ENCODE measurements at regions not wholly inside any gene's neighbourhood (a gene's known extent, or its start where the extent isn't known, plus 50 kb on each side); places are given as distances from the start of the nearest gene placed in this dataset.

GRCh38 chr1:114289824-114290223 lies 136.2 kb upstream of the SYT6 start:
- POLR2A ChIA-PET = no interaction called here
- 95% methylated on average over 5 of the region's 8 CpGs for WGBS (ENCODE audit: insufficient coverage)
- H3K9me3 ChIP-seq (ENCODE audit: control extremely low read depth in 1 of 5, control insufficient read depth in 4 of 5, insufficient read depth in 2 of 5, low read depth in 1 of 5, low read length in 4 of 5) = no peaks in the 10 kb centered on the region
- H3K27me3 ChIP-seq (replicated peaks in 2 of 5; ENCODE audit: control insufficient read depth in 4 of 5, insufficient read depth in 5 of 5, low read length in 4 of 5) = peaks cover 0 to 2% (median 0%) of the 10 kb centered on the region in 5 experiments
- no peak overlapping the region for H3K27ac ChIP-seq (ENCODE audit: insufficient read depth in 1 of 2, low read depth in 1 of 2, low read length in 2 of 2, poor library complexity in 1 of 2, severe bottlenecking in 2 of 2)
- CTCF ChIA-PET = interaction anchor here (1.2 kb wide), 1 partner anchor 48 kb away, joined by 3 read pairs; no protein-coding TSS in a partner anchor
- no peaks in the 10 kb centered on the region for H3K4me1 ChIP-seq (ENCODE audit: control extremely low read depth in 1 of 4, control insufficient read depth in 4 of 4, insufficient read depth in 4 of 4, low read length in 3 of 4)
- H3K36me3 ChIP-seq (ENCODE audit: control insufficient read depth in 4 of 4, insufficient read depth in 4 of 4, low read length in 3 of 4) = no peaks in the 10 kb centered on the region
- no peak for DNase-seq
- no peak overlapping the region for H3K4me3 ChIP-seq (ENCODE audit: control insufficient read depth in 1 of 7, extremely low read depth in 1 of 7, insufficient read depth in 4 of 7, low read depth in 2 of 7, low read length in 6 of 7)

- ChIA-PET POLR2A (no interaction called here), CTCF (interaction anchor here (1.2 kb wide), 1 partner anchor 49 kb away, joined by 3 read pairs; no protein-coding TSS in a partner anchor)
- 93% methylated on average over 5 of the region's 9 CpGs for WGBS (ENCODE audit: insufficient coverage)
- no peak overlapping the region for H3K27ac ChIP-seq (ENCODE audit: insufficient read depth in 1 of 2, low read depth in 1 of 2, low read length in 2 of 2, poor library complexity in 1 of 2, severe bottlenecking in 2 of 2)
- no peaks in the 10 kb centered on the region for H3K9me3 ChIP-seq (ENCODE audit: control extremely low read depth in 1 of 5, control insufficient read depth in 4 of 5, insufficient read depth in 2 of 5, low read depth in 1 of 5, low read length in 4 of 5)
- no peak overlapping the region for H3K4me3 ChIP-seq (ENCODE audit: control insufficient read depth in 1 of 7, extremely low read depth in 1 of 7, insufficient read depth in 4 of 7, low read depth in 2 of 7, low read length in 6 of 7)
- no peak for DNase-seq
- peaks cover 0 to 5% (median 0%) of the 10 kb centered on the region in 5 experiments for H3K27me3 ChIP-seq (replicated peaks in 2 of 5; ENCODE audit: control insufficient read depth in 4 of 5, insufficient read depth in 5 of 5, low read length in 4 of 5)
- no peaks in the 10 kb centered on the region for H3K36me3 ChIP-seq (ENCODE audit: control insufficient read depth in 4 of 4, insufficient read depth in 4 of 4, low read length in 3 of 4)
- H3K4me1 ChIP-seq (ENCODE audit: control extremely low read depth in 1 of 4, control insufficient read depth in 4 of 4, insufficient read depth in 4 of 4, low read length in 3 of 4) = no peaks in the 10 kb centered on the region
Measured at GRCh38 chr1:114289306-114289705, 135.6 kb upstream of the SYT6 start.

GRCh38 chr1:114286960-114287359 lies 133.3 kb upstream of the SYT6 start:
- no peak for DNase-seq
- POLR2A ChIA-PET = no interaction called here
- Histone ChIP-seq H3K36me3 (ENCODE audit: control insufficient read depth in 4 of 4, insufficient read depth in 4 of 4, low read length in 3 of 4) (no peaks in the 10 kb centered on the region), H3K4me1 (ENCODE audit: control extremely low read depth in 1 of 4, control insufficient read depth in 4 of 4, insufficient read depth in 4 of 4, low read length in 3 of 4) (no peaks in the 10 kb centered on the region), H3K9me3 (ENCODE audit: control extremely low read depth in 1 of 5, control insufficient read depth in 4 of 5, insufficient read depth in 2 of 5, low read depth in 1 of 5, low read length in 4 of 5) (no peaks in the 10 kb centered on the region), H3K27me3 (replicated peaks in 2 of 5; ENCODE audit: control insufficient read depth in 4 of 5, insufficient read depth in 5 of 5, low read length in 4 of 5) (peaks cover 0 to 5% (median 0%) of the 10 kb centered on the region in 5 experiments), H3K27ac (ENCODE audit: insufficient read depth in 1 of 2, low read depth in 1 of 2, low read length in 2 of 2, poor library complexity in 1 of 2, severe bottlenecking in 2 of 2) (no peak overlapping the region), H3K4me3 (ENCODE audit: control insufficient read depth in 1 of 7, extremely low read depth in 1 of 7, insufficient read depth in 4 of 7, low read depth in 2 of 7, low read length in 6 of 7) (no peak overlapping the region)
- CTCF ChIA-PET = interaction anchor here (0.6 to 1.5 kb wide), 5 partner anchors 36 to 1982 kb away, joined by 3 to 7 read pairs (median 3); partner anchors contain the start of gene OLFML3
- 94% methylated on average over 2 of the region's 3 CpGs for WGBS (ENCODE audit: insufficient coverage)

- no peak overlapping the region for H3K27ac ChIP-seq (ENCODE audit: insufficient read depth in 1 of 2, low read depth in 1 of 2, low read length in 2 of 2, poor library complexity in 1 of 2, severe bottlenecking in 2 of 2)
- no peak overlapping the region for H3K4me3 ChIP-seq (ENCODE audit: control insufficient read depth in 1 of 7, extremely low read depth in 1 of 7, insufficient read depth in 4 of 7, low read depth in 2 of 7, low read length in 6 of 7)
- ChIA-PET POLR2A (no interaction called here), CTCF (interaction anchor here (0.8 to 1.5 kb wide), 7 partner anchors 8 to 1491 kb away, joined by 3 to 7 read pairs (median 3); partner anchors contain the start of gene OLFML3)
- H3K36me3 ChIP-seq (ENCODE audit: control insufficient read depth in 4 of 4, insufficient read depth in 4 of 4, low read length in 3 of 4) = no peaks in the 10 kb centered on the region
- H3K4me1 ChIP-seq (ENCODE audit: control extremely low read depth in 1 of 4, control insufficient read depth in 4 of 4, insufficient read depth in 4 of 4, low read length in 3 of 4) = no peaks in the 10 kb centered on the region
- peaks cover 0 to 5% (median 0%) of the 10 kb centered on the region in 5 experiments for H3K27me3 ChIP-seq (replicated peaks in 2 of 5; ENCODE audit: control insufficient read depth in 4 of 5, insufficient read depth in 5 of 5, low read length in 4 of 5)
- H3K9me3 ChIP-seq (ENCODE audit: control extremely low read depth in 1 of 5, control insufficient read depth in 4 of 5, insufficient read depth in 2 of 5, low read depth in 1 of 5, low read length in 4 of 5) = no peaks in the 10 kb centered on the region
- no CpG with 5 or more reads among the region's 1 CpG for WGBS (ENCODE audit: insufficient coverage)
- DNase-seq = no peak
Measured at GRCh38 chr1:114286179-114286578, 132.5 kb upstream of the SYT6 start.

GRCh38 chr1:114282751-114283403 lies 129.2 kb upstream of the SYT6 start:
- 0% methylated on average over 2 of the region's 7 CpGs for WGBS (ENCODE audit: insufficient coverage)
- Histone ChIP-seq H3K27me3 (replicated peaks in 2 of 5; ENCODE audit: control insufficient read depth in 4 of 5, insufficient read depth in 5 of 5, low read length in 4 of 5) (peaks cover 0 to 5% (median 0%) of the 10 kb centered on the region in 5 experiments), H3K9me3 (ENCODE audit: control extremely low read depth in 1 of 5, control insufficient read depth in 4 of 5, insufficient read depth in 2 of 5, low read depth in 1 of 5, low read length in 4 of 5) (no peaks in the 10 kb centered on the region), H3K4me1 (ENCODE audit: control extremely low read depth in 1 of 4, control insufficient read depth in 4 of 4, insufficient read depth in 4 of 4, low read length in 3 of 4) (no peaks in the 10 kb centered on the region), H3K36me3 (ENCODE audit: control insufficient read depth in 4 of 4, insufficient read depth in 4 of 4, low read length in 3 of 4) (no peaks in the 10 kb centered on the region), H3K4me3 (ENCODE audit: control insufficient read depth in 1 of 7, extremely low read depth in 1 of 7, insufficient read depth in 4 of 7, low read depth in 2 of 7, low read length in 6 of 7) (no peak overlapping the region), H3K27ac (ENCODE audit: insufficient read depth in 1 of 2, low read depth in 1 of 2, low read length in 2 of 2, poor library complexity in 1 of 2, severe bottlenecking in 2 of 2) (no peak overlapping the region)
- DNase-seq = peak; percentile 87 to 95 (median 92)
- CTCF ChIA-PET = interaction anchor here (0.6 to 2.9 kb wide), 29 partner anchors 9 to 307 kb away, joined by 3 to 44 read pairs (median 4); partner anchors contain the start of gene OLFML3
- POLR2A ChIA-PET = interaction anchor here (0.6 to 1.3 kb wide), 4 partner anchors 11 to 304 kb away, joined by 4 to 7 read pairs (median 4); partner anchors contain the start of gene OLFML3

GRCh38 chr1:114278911-114279310 lies 125.2 kb upstream of the SYT6 start:
- WGBS (ENCODE audit: insufficient coverage) = 87% methylated on average over 3 of the region's 3 CpGs
- no peak for DNase-seq
- Histone ChIP-seq H3K27ac (ENCODE audit: insufficient read depth in 1 of 2, low read depth in 1 of 2, low read length in 2 of 2, poor library complexity in 1 of 2, severe bottlenecking in 2 of 2) (no peak overlapping the region), H3K36me3 (ENCODE audit: control insufficient read depth in 4 of 4, insufficient read depth in 4 of 4, low read length in 3 of 4) (no peaks in the 10 kb centered on the region), H3K9me3 (ENCODE audit: control extremely low read depth in 1 of 5, control insufficient read depth in 4 of 5, insufficient read depth in 2 of 5, low read depth in 1 of 5, low read length in 4 of 5) (no peaks in the 10 kb centered on the region), H3K27me3 (replicated peaks in 2 of 5; ENCODE audit: control insufficient read depth in 4 of 5, insufficient read depth in 5 of 5, low read length in 4 of 5) (peaks cover 0 to 2% (median 0%) of the 10 kb centered on the region in 5 experiments), H3K4me1 (ENCODE audit: control extremely low read depth in 1 of 4, control insufficient read depth in 4 of 4, insufficient read depth in 4 of 4, low read length in 3 of 4) (no peaks in the 10 kb centered on the region), H3K4me3 (ENCODE audit: control insufficient read depth in 1 of 7, extremely low read depth in 1 of 7, insufficient read depth in 4 of 7, low read depth in 2 of 7, low read length in 6 of 7) (no peak overlapping the region)
- POLR2A ChIA-PET = no interaction called here
- CTCF ChIA-PET = interaction anchor here (0.8 to 1.5 kb wide), 2 partner anchors 9 to 10 kb away, joined by 3 to 4 read pairs; no protein-coding TSS in a partner anchor

- Histone ChIP-seq H3K27ac (ENCODE audit: insufficient read depth in 1 of 2, low read depth in 1 of 2, low read length in 2 of 2, poor library complexity in 1 of 2, severe bottlenecking in 2 of 2) (no peak overlapping the region), H3K4me3 (ENCODE audit: control insufficient read depth in 1 of 7, extremely low read depth in 1 of 7, insufficient read depth in 4 of 7, low read depth in 2 of 7, low read length in 6 of 7) (no peak overlapping the region), H3K27me3 (replicated peaks in 2 of 5; ENCODE audit: control insufficient read depth in 4 of 5, insufficient read depth in 5 of 5, low read length in 4 of 5) (peaks cover 0 to 2% (median 0%) of the 10 kb centered on the region in 5 experiments), H3K36me3 (ENCODE audit: control insufficient read depth in 4 of 4, insufficient read depth in 4 of 4, low read length in 3 of 4) (no peaks in the 10 kb centered on the region), H3K9me3 (ENCODE audit: control extremely low read depth in 1 of 5, control insufficient read depth in 4 of 5, insufficient read depth in 2 of 5, low read depth in 1 of 5, low read length in 4 of 5) (no peaks in the 10 kb centered on the region), H3K4me1 (ENCODE audit: control extremely low read depth in 1 of 4, control insufficient read depth in 4 of 4, insufficient read depth in 4 of 4, low read length in 3 of 4) (no peaks in the 10 kb centered on the region)
- POLR2A ChIA-PET = no interaction called here
- DNase-seq = no peak
- CTCF ChIA-PET = interaction anchor here (0.8 kb wide), 1 partner anchor 9 kb away, joined by 3 read pairs; no protein-coding TSS in a partner anchor
Measured at GRCh38 chr1:114278430-114278829, 124.8 kb upstream of the SYT6 start.
